Keratinocyte (primary cell): ENCODE measurements at regions not wholly inside any gene's neighbourhood (a gene's known extent, or its start where the extent isn't known, plus 50 kb on each side); places are given as distances from the start of the nearest gene placed in this dataset.

Experiments
- EZH2 ChIP-seq: IDR thresholded peaks from one replicate; pipeline ENCODE4 v1.6.1; 2012; ENCODE audit warnings: inconsistent platforms, mild to moderate bottlenecking, low read length, moderate library complexity
- TF ChIP-seq, protein P1 (sequence below), 3 experiments: IDR thresholded peaks in 1 of 3; conservative IDR thresholded peaks in 1 of 3; optimal IDR thresholded peaks in 1 of 3; 2 replicates in 2 of 3; 3 replicates in 1 of 3; pipeline versions ENCODE3 to v1.5.1; 2011; ENCODE audit warnings: low read length in 3 of 3, mild to moderate bottlenecking in 3 of 3, moderate library complexity in 2 of 3, control low read depth in 1 of 3, inconsistent platforms in 1 of 3; ENCODE audit not compliant: insufficient read depth in 2 of 3; ENCODE audit errors: extremely low read depth in 1 of 3

DNA sequence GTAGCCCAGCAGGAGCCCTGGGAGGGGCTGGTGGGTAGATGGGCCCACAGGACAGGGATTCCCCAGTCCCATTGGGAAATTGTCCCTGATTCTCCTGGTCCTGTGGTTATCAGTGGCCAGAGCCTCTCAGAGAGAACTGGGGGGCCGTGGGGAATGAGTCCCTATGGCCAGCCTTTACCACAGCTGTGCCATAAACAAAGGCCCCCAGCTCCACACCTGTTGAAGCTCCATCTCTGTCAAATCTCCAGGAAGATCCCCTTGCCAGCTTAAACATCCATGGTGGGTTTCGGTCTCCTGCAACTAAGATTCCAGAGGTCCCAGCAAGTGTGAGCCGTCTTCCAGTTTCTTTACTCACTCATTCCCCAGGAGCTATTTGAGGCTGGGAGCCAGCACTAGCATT lies 897.1 kb downstream of the LRRTM4 start:
- TF ChIP-seq, protein P1, sequence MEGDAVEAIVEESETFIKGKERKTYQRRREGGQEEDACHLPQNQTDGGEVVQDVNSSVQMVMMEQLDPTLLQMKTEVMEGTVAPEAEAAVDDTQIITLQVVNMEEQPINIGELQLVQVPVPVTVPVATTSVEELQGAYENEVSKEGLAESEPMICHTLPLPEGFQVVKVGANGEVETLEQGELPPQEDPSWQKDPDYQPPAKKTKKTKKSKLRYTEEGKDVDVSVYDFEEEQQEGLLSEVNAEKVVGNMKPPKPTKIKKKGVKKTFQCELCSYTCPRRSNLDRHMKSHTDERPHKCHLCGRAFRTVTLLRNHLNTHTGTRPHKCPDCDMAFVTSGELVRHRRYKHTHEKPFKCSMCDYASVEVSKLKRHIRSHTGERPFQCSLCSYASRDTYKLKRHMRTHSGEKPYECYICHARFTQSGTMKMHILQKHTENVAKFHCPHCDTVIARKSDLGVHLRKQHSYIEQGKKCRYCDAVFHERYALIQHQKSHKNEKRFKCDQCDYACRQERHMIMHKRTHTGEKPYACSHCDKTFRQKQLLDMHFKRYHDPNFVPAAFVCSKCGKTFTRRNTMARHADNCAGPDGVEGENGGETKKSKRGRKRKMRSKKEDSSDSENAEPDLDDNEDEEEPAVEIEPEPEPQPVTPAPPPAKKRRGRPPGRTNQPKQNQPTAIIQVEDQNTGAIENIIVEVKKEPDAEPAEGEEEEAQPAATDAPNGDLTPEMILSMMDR (optimal IDR thresholded peaks at IDR 0.05 in 1 of 3, IDR thresholded peaks at IDR 0.05 in 1 of 3, conservative IDR thresholded peaks at IDR 0.05 in 1 of 3; ENCODE audit: extremely low read depth in 1 of 3, insufficient read depth in 2 of 3, low read length in 3 of 3): no peak
- TF ChIP-seq EZH2: no peak
